OCI-LY3 (cell line): ENCODE measurements at regions not wholly inside any gene's neighbourhood (a gene's known extent, or its start where the extent isn't known, plus 50 kb on each side); places are given as distances from the start of the nearest gene placed in this dataset.

ENCODE experiments used
- H2AFZ ChIP-seq: fragments of 200-600, 300-600 bp; shearing (Covaris generic); 2 replicates; pipeline ENCODE4 v1.6.0; 2014; ENCODE audit warnings: antibody characterized with exemption, low read depth, low read length
- H3K27ac ChIP-seq: fragments of 200-600, 300-600 bp; sonication (generic); 2 replicates; pipeline ENCODE4 v1.5.1; 2014; ENCODE audit warnings: mild to moderate bottlenecking, low read length, moderate library complexity, mixed read lengths
- H3K27me3 ChIP-seq: fragments of 200-600, 300-600 bp; sonication (generic); 2 replicates; pipeline ENCODE4 v1.6.1; 2014; ENCODE audit warnings: low read depth, low read length, mixed read lengths
- H3K36me3 ChIP-seq: fragments of 200-600, 300-600 bp; sonication (generic); replicated peaks from 2 replicates; pipeline ENCODE3; 2014; ENCODE audit warnings: low read depth, low read length, mixed read lengths
- H3K4me1 ChIP-seq: fragments of 300-600, 200-600 bp; sonication (generic); 2 replicates; pipeline ENCODE4 v1.6.1; 2014; ENCODE audit warnings: low read length, mixed read lengths
- H3K4me2 ChIP-seq: fragments of 200-600, 300-600 bp; sonication (generic); 2 replicates; pipeline ENCODE4 v1.6.1; 2014; ENCODE audit warnings: low read length, mixed read lengths
- H3K4me3 ChIP-seq: fragments of 300-600, 200-600 bp; sonication (generic); 2 replicates; pipeline ENCODE4 v1.5.1; 2014; ENCODE audit warnings: antibody characterized with exemption, mild to moderate bottlenecking, low read length, moderate library complexity
- H3K79me2 ChIP-seq: fragments of 300-600, 200-600 bp; shearing (Covaris generic); 2 replicates; pipeline ENCODE4 v1.6.1; 2014; ENCODE audit warnings: mild to moderate bottlenecking, low read length, mixed read lengths
- H3K9ac ChIP-seq: fragments of 300-600, 200-600 bp; shearing (Covaris generic); 2 replicates; pipeline ENCODE4 v1.6.0; 2014; ENCODE audit warnings: mild to moderate bottlenecking, low read length, moderate library complexity
- H3K9me3 ChIP-seq: fragments of 200-600, 300-600 bp; shearing (Covaris generic); 2 replicates; pipeline ENCODE4 v1.6.1; 2014; ENCODE audit warnings: low read length, mixed read lengths; ENCODE audit not compliant: insufficient read depth
- H4K20me1 ChIP-seq: fragments of 200-600, 300-600 bp; sonication (generic); 2 replicates; pipeline ENCODE4 v1.6.1; 2016; ENCODE audit warnings: low read length, mixed read lengths; ENCODE audit not compliant: insufficient read depth
- CTCF ChIP-seq: fragments of 200-600, 300-600 bp; sonication (generic); IDR thresholded peaks from 2 replicates; pipeline ENCODE4 v1.5.1; 2014; ENCODE audit warnings: antibody characterized with exemption, low read length, low read depth
- EZH2phosphoT487 ChIP-seq: fragments of 200-600 bp; shearing (Covaris generic); IDR thresholded peaks from 2 replicates; pipeline ENCODE4 v1.6.1; 2018; ENCODE audit warnings: antibody characterized with exemption, mixed run types, low read depth

- Histone ChIP-seq H3K4me3 (no peak overlapping the region), H3K9ac (no peak overlapping the region), H3K27me3 (no peaks in the 10 kb centered on the region), H4K20me1 (no peaks in the 10 kb centered on the region), H3K9me3 (no peaks in the 10 kb centered on the region), H3K27ac (no peak overlapping the region), H3K36me3 (no peaks in the 10 kb centered on the region), H3K4me1 (no peaks in the 10 kb centered on the region), H3K4me2 (no peak overlapping the region), H2AFZ (no peak overlapping the region), H3K79me2 (no peaks in the 10 kb centered on the region)
- TF ChIP-seq CTCF, result no peak
- no peak for TF ChIP-seq EZH2phosphoT487
These were observed 236.3 kb downstream of the MATN1 start for GRCh38 chr1:30487042-30487441.

- Histone ChIP-seq H3K9me3 (no peaks in the 10 kb centered on the region), H2AFZ (no peak overlapping the region), H3K4me3 (no peak overlapping the region), H3K27me3 (no peaks in the 10 kb centered on the region), H4K20me1 (no peaks in the 10 kb centered on the region), H3K4me1 (no peaks in the 10 kb centered on the region), H3K9ac (no peak overlapping the region), H3K36me3 (no peaks in the 10 kb centered on the region), H3K27ac (no peak overlapping the region), H3K4me2 (no peak overlapping the region), H3K79me2 (no peaks in the 10 kb centered on the region)
- no peak for TF ChIP-seq EZH2phosphoT487
- TF ChIP-seq CTCF, result no peak
These were observed 238.3 kb downstream of the MATN1 start for GRCh38 chr1:30485072-30485471.

GRCh38 chr1:30484668-30485067 is 238.7 kb downstream of the MATN1 start:
- Histone ChIP-seq H3K27ac (no peak overlapping the region), H3K36me3 (no peaks in the 10 kb centered on the region), H3K9ac (no peak overlapping the region), H3K4me3 (no peak overlapping the region), H2AFZ (no peak overlapping the region), H4K20me1 (no peaks in the 10 kb centered on the region), H3K9me3 (no peaks in the 10 kb centered on the region), H3K27me3 (no peaks in the 10 kb centered on the region), H3K79me2 (no peaks in the 10 kb centered on the region), H3K4me1 (no peaks in the 10 kb centered on the region), H3K4me2 (no peak overlapping the region)
- TF ChIP-seq CTCF (no peak), EZH2phosphoT487 (no peak)

- no peak for TF ChIP-seq CTCF
- no peak for TF ChIP-seq EZH2phosphoT487
- no peaks in the 10 kb centered on the region for H3K27me3 ChIP-seq
These were observed 243.8 kb downstream of the MATN1 start for GRCh38 chr1:30479575-30479974.

More at GRCh38 chr1:30479575-30479974, 243.8 kb downstream of the MATN1 start:
- Histone ChIP-seq H3K4me2 (no peak overlapping the region), H3K36me3 (no peaks in the 10 kb centered on the region), H3K79me2 (no peaks in the 10 kb centered on the region), H4K20me1 (no peaks in the 10 kb centered on the region), H3K27ac (no peak overlapping the region), H3K4me3 (no peak overlapping the region), H3K4me1 (no peaks in the 10 kb centered on the region), H3K9me3 (no peaks in the 10 kb centered on the region), H2AFZ (no peak overlapping the region), H3K9ac (no peak overlapping the region)
